Stomach (tissue), 8 donors: ENCODE measurements at regions not wholly inside any gene's neighbourhood (a gene's known extent, or its start where the extent isn't known, plus 50 kb on each side); places are given as distances from the start of the nearest gene placed in this dataset.

Experiments used
- DNase-seq, 2 donors: peaks; one replicate each; pipeline versions ENCODE4 v3.0.0 to v3.0.0-alpha.2; 2013 to 2019
- H3K27ac ChIP-seq, 5 donors: fragments of 200-600 bp in 4 of 5; sonication (generic) in 4 of 5; one replicate each; pipeline ENCODE4 v1.5.1; 2013 to 2019; ENCODE audit warnings: mild to moderate bottlenecking in 1 of 5, moderate library complexity in 1 of 5
- H3K27me3 ChIP-seq, 3 donors: fragments of 200-600 bp; sonication (generic); one replicate each; pipeline ENCODE4 v1.5.1; 2017 to 2019; ENCODE audit warnings: mixed run types in 1 of 3
- H3K36me3 ChIP-seq, 4 donors: fragments of 200-600 bp; sonication (generic); 1 replicate in 3 of 4; 2 replicates in 1 of 4; pipeline ENCODE4 v1.5.1; 2016 to 2019
- H3K4me1 ChIP-seq, 4 donors: fragments of 200-600 bp; sonication (generic); one replicate each; pipeline ENCODE4 v1.5.1; 2016 to 2019
- H3K4me3 ChIP-seq, 4 donors: fragments of 200-600 bp; sonication (generic) in 3 of 4; one replicate each; pipeline ENCODE4 v1.5.1; 2016 to 2019; ENCODE audit warnings: mild to moderate bottlenecking in 1 of 4
- H3K9me3 ChIP-seq, 4 donors: fragments of 200-600 bp; sonication (generic); one replicate each; pipeline ENCODE4 v1.5.1; 2016 to 2019
- CTCF ChIP-seq, 7 experiments: fragments of 450-650 bp in 4 of 7; fragments of 200-600 bp in 3 of 7; sonication (generic) in 3 of 7; IDR thresholded peaks; one replicate each; pipeline ENCODE4 v1.5.1; 2016 to 2019; ENCODE audit warnings: antibody characterized with exemption in 7 of 7, control low read depth in 2 of 7, mild to moderate bottlenecking in 1 of 7
- EP300 ChIP-seq: sonication (generic); formaldehyde crosslinking; IDR thresholded peaks from one replicate; pipeline ENCODE4 v1.6.1; 2017; ENCODE audit warnings: antibody characterized with exemption
- POLR2A ChIP-seq, 4 donors: fragments of 450-650 bp; IDR thresholded peaks; one replicate each; pipeline ENCODE4 v1.6.1; 2016; ENCODE audit warnings: antibody characterized with exemption in 4 of 4, control low read depth in 2 of 4, mild to moderate bottlenecking in 1 of 4, moderate library complexity in 1 of 4
- POLR2AphosphoS5 ChIP-seq, 3 donors: sonication (generic); formaldehyde crosslinking; IDR thresholded peaks; one replicate each; pipeline ENCODE4 v1.6.1; 2016; ENCODE audit warnings: antibody characterized with exemption in 3 of 3
- WGBS, 5 donors: extraction: QIAGEN DNeasy Blood & Tissue Kit in 3 of 5; methylation state at CpG; one replicate each; pipeline versions ENCODE4 v1.1.5 to v1.1.7; 2013 to 2018; 5-methylcytosine and 5-hydroxymethylcytosine counted together
- intact Hi-C: fragments of 100-400 bp; cut with DNase I; formaldehyde crosslinking; loops from one replicate; pipeline ENCODE4 v1.15.1; 2023; ENCODE audit warnings: low total_unique reads
- donor health status: healthy with polysubstance abuse.
- donor health status: Bipolar disorder and iron deficiency.
- donor health status: healthy.

GRCh38 chr10:78148216-78148960 lies 114.7 kb downstream of the RPS24 start:
- Histone ChIP-seq H3K4me1 (no peaks in the 10 kb centered on the region), H3K9me3 (peaks cover 0 to 5% (median 0%) of the 10 kb centered on the region in 4 donors), H3K27ac (no peak overlapping the region), H3K36me3 (no peaks in the 10 kb centered on the region), H3K4me3 (no peak overlapping the region), H3K27me3 (no peaks in the 10 kb centered on the region)
- peak in 1 of 2 donors; percentile 58 for DNase-seq
- intact Hi-C loops: no loop called here
- TF ChIP-seq CTCF (IDR thresholded peaks at IDR 0.05): no peak
- no peak for TF ChIP-seq POLR2A (IDR thresholded peaks at IDR 0.05)
- TF ChIP-seq POLR2AphosphoS5 (IDR thresholded peaks at IDR 0.05): no peak
- TF ChIP-seq EP300: no peak
- 67 to 77% (median 72%) methylated on average over 7 of the region's 7 CpGs for WGBS, 5 donors

- DNase-seq: peak in 1 of 2 donors; percentile 38
- Histone ChIP-seq H3K36me3 (no peaks in the 10 kb centered on the region), H3K9me3 (peaks cover 0 to 5% (median 0%) of the 10 kb centered on the region in 4 donors), H3K4me3 (no peak overlapping the region), H3K4me1 (no peaks in the 10 kb centered on the region), H3K27ac (no peak overlapping the region), H3K27me3 (no peaks in the 10 kb centered on the region)
- WGBS, 5 donors: 27 to 52% (median 48%) methylated on average over 4 of the region's 4 CpGs
- intact Hi-C loops: no loop called here
- no peak for TF ChIP-seq POLR2A (IDR thresholded peaks at IDR 0.05)
- TF ChIP-seq POLR2AphosphoS5 (IDR thresholded peaks at IDR 0.05): no peak
- no peak for TF ChIP-seq CTCF (IDR thresholded peaks at IDR 0.05)
- TF ChIP-seq EP300: no peak
Measured at GRCh38 chr10:78148961-78149612, 115.4 kb downstream of the RPS24 start.

- H3K4me3 ChIP-seq: no peak overlapping the region
- H3K36me3 ChIP-seq: no peaks in the 10 kb centered on the region
- intact Hi-C loops: no loop called here
- H3K9me3 ChIP-seq: no peaks in the 10 kb centered on the region
- H3K4me1 ChIP-seq: no peaks in the 10 kb centered on the region
- DNase-seq: no peak
- 81 to 91% (median 86%) methylated on average over 4 of the region's 4 CpGs for WGBS, 5 donors
- H3K27me3 ChIP-seq: no peaks in the 10 kb centered on the region
- TF ChIP-seq EP300 (no peak), POLR2AphosphoS5 (IDR thresholded peaks at IDR 0.05) (no peak), CTCF (IDR thresholded peaks at IDR 0.05) (no peak), POLR2A (IDR thresholded peaks at IDR 0.05) (no peak)
- no peak overlapping the region for H3K27ac ChIP-seq
Measured at GRCh38 chr10:78150756-78151155, 117.1 kb downstream of the RPS24 start.

GRCh38 chr10:78155722-78156121 lies 122.1 kb downstream of the RPS24 start:
- WGBS, 5 donors: 84 to 94% (median 88%) methylated on average over 2 of the region's 2 CpGs
- intact Hi-C loops: no loop called here
- Histone ChIP-seq H3K36me3 (no peaks in the 10 kb centered on the region), H3K4me3 (no peak overlapping the region), H3K27me3 (no peaks in the 10 kb centered on the region), H3K27ac (no peak overlapping the region), H3K4me1 (no peaks in the 10 kb centered on the region), H3K9me3 (no peaks in the 10 kb centered on the region)
- TF ChIP-seq EP300 (no peak), POLR2AphosphoS5 (IDR thresholded peaks at IDR 0.05) (no peak), CTCF (IDR thresholded peaks at IDR 0.05) (no peak), POLR2A (IDR thresholded peaks at IDR 0.05) (no peak)
- no peak for DNase-seq
